Fibroblast of villous mesenchyme (primary cell): ENCODE measurements at regions not wholly inside any gene's neighbourhood (a gene's known extent, or its start where the extent isn't known, plus 50 kb on each side); places are given as distances from the start of the nearest gene placed in this dataset.
A peak's percentile ranks its signal among the peaks of the same experiment; 100 is the strongest.
"Not testable (repeated sequence)": the region's sequence is repeated elsewhere in the genome, so short reads cannot be mapped to it uniquely, and the experiment has no call there.

Experiments used
- DNase-seq: peaks from one replicate; pipeline ENCODE4 v3.0.0-alpha.2; 2010; ENCODE audit warnings: low read depth
- H3K4me3 ChIP-seq: 2 replicates; pipeline ENCODE4 v1.5.1; 2011; ENCODE audit warnings: low read depth, mild to moderate bottlenecking, low read length
- CTCF ChIP-seq: IDR thresholded peaks from 2 replicates; pipeline ENCODE4 v1.5.1; 2012; ENCODE audit warnings: low read depth, mild to moderate bottlenecking, low read length; ENCODE audit not compliant: insufficient read depth

- no peak for TF ChIP-seq CTCF
- H3K4me3 ChIP-seq: no peak overlapping the region
- no peak for DNase-seq
Measured at GRCh38 chr3:144879701-144880100, 908.1 kb downstream of the DIPK2A start.

GRCh38 chr3:144893980-144894379 is 922.4 kb downstream of the DIPK2A start:
- no peak for DNase-seq
- TF ChIP-seq CTCF: no peak
- no peak overlapping the region for H3K4me3 ChIP-seq

GRCh38 chr3:144894576-144894975 is 923.0 kb downstream of the DIPK2A start:
- no peak overlapping the region for H3K4me3 ChIP-seq
- DNase-seq: no peak
- TF ChIP-seq CTCF: no peak

GRCh38 chr3:144900366-144900765 is 928.7 kb downstream of the DIPK2A start:
- no peak for DNase-seq
- TF ChIP-seq CTCF: no peak
- no peak overlapping the region for H3K4me3 ChIP-seq

- not testable (repeated sequence) for H3K4me3 ChIP-seq
- peak; percentile 1 for DNase-seq
Measured at GRCh38 chr3:144907581-144907980, 936.0 kb downstream of the DIPK2A start.

- DNase-seq: no peak
- no peak for TF ChIP-seq CTCF
- H3K4me3 ChIP-seq: no peak overlapping the region
Measured at GRCh38 chr3:144912968-144913367, 941.3 kb downstream of the DIPK2A start.

- TF ChIP-seq CTCF: no peak
- no peak overlapping the region for H3K4me3 ChIP-seq
- DNase-seq: no peak
Measured at GRCh38 chr3:144915202-144915601, 943.6 kb downstream of the DIPK2A start.
